Bronchial epithelial cell (primary cell): ENCODE measurements at regions not wholly inside any gene's neighbourhood (a gene's known extent, or its start where the extent isn't known, plus 50 kb on each side); places are given as distances from the start of the nearest gene placed in this dataset.

Experiments
- DNase-seq: peaks from one replicate; pipeline ENCODE4 v3.0.0-alpha.2; 2010; ENCODE audit warnings: low read depth
- FAIRE-seq: peaks from 2 replicates; lab custom pipeline; 2011; peaks lifted over from hg19 to GRCh38; lab: Jason Lieb, UNC
- H3K27me3 ChIP-seq: 2 replicates; pipeline ENCODE4 v1.5.1; 2011; ENCODE audit warnings: low read length; ENCODE audit not compliant: control insufficient read depth, insufficient read depth
- H3K36me3 ChIP-seq: 2 replicates; pipeline ENCODE4 v1.5.1; 2011; ENCODE audit warnings: low read length; ENCODE audit not compliant: control insufficient read depth, insufficient read depth
- H3K4me3 ChIP-seq: 2 replicates; pipeline ENCODE4 v1.5.1; 2011; ENCODE audit warnings: mild to moderate bottlenecking, low read depth, low read length, control low read depth
- CTCF ChIP-seq: IDR thresholded peaks from 2 replicates; pipeline ENCODE4 v1.5.1; 2011; ENCODE audit warnings: mild to moderate bottlenecking, moderate library complexity, low read length, control low read depth, inconsistent platforms; ENCODE audit not compliant: insufficient read depth, severe bottlenecking

DNA sequence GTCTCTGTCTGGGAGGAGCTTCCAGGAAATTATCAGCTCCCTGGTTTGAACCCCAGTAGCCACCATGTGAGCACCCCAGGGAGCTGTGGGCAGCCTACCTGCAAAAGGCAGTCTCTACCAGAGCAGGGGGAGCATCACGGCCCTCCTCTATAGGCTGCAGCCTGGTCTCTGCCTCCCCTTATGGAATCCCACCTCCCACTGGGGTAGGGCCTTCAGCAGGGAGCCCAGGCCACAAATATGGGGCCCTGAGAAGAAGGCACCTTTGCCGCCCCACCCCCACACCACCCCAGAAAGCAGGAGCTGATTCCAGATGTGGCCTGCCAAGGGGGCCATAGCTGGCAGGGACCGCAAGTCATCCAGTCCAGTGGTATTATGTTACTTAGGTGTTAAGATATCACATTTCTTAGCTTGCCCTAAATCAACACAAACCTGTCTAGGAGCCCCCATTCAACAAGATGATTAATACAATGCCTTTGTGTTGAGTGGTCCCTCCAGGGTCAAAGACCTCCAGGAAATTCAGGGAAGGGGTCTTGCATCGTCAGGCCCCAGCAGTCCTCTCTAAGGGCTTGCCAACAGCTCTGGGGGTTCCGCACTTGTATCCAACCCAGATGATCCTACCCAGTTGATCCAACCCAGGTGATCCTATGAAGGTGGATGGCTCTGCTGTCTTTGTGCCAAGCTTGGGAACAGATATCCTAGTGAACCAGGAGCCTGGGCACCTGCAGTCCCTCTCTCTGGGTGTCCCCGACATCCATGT, 114.9 kb downstream of the OAT start:
- Histone ChIP-seq H3K36me3 (no peaks in the 10 kb centered on the region), H3K4me3 (no peak overlapping the region), H3K27me3 (no peaks in the 10 kb centered on the region)
- no peak for TF ChIP-seq CTCF
- FAIRE-seq (no peak), DNase-seq (no peak)

DNA sequence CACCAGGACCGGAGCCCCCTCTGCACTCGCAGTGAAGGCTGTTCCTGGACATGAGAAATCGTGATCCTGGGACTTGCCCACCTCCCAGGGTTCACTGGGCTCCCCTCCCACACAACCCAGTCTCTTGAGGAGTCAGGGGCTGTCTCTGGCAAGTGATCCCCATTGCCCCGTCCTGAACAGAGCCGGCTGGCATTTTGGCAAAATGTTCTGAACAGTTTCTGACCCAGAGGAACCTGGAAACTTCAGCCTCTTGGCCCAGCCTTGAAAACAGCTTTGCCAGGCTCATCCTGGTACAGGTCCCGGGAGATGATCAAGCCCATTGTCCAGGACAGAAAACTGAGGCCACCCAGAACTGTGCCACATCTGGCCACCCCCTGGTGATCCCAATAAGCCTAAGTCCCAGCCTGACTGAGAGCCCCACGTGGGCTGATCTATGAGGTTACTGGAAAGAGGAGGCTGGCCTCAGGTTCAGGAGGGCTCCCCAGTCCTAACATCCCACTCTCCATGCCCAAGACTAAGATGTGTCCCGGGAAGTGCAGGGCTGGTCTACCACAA, 115.7 kb downstream of the OAT start:
- Histone ChIP-seq H3K4me3 (no peak overlapping the region), H3K36me3 (no peaks in the 10 kb centered on the region), H3K27me3 (no peaks in the 10 kb centered on the region)
- peak; percentile 52 for FAIRE-seq
- DNase-seq, result no peak
- TF ChIP-seq CTCF, result no peak

DNA sequence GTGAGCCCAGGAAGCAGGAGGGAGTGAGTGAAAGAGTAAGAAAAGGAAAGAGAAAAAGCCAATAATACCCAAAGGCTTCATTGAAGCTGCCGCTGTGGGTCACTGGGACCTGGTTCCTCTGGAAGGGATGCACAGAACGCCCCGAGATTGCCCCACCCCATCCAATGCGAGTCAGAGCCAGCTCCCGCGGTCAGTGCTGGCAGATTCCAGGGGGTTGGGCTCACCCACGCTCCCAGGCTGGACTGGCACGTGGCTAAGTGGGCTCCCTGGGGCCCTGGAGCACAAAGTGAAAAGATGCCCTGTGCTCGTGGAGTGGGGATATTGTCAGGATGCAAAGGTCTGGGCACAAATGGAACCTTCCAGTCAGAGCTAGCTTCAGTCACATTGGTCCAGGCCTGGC, 117.0 kb downstream of the OAT start:
- H3K4me3 ChIP-seq, result no peak overlapping the region
- DNase-seq (no peak), FAIRE-seq (no peak)
- TF ChIP-seq CTCF, result no peak
- peaks cover 3% of the 10 kb centered on the region for H3K27me3 ChIP-seq
- H3K36me3 ChIP-seq, result no peaks in the 10 kb centered on the region

DNA sequence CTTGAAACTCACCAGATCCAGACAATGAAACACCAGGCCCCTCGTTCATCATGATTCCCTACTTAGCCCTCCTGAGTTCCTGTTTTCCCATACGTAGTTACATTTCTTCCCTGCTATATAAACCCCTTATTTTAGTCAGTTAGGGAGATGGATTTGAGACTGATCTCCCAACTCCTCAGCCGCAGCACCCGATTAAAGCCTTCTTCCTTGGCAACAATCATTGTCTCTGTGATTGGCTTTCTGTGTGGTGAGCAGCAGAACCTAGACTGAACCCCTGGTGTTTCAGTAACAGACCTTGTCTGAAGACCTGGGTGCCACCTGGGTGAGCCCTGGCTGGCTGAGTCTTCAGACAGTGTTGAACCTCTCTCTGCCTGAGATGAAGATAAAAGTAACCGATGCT, 118.0 kb downstream of the OAT start:
- DNase-seq, result no peak
- Histone ChIP-seq H3K4me3 (no peak overlapping the region), H3K27me3 (peaks cover 3% of the 10 kb centered on the region), H3K36me3 (no peaks in the 10 kb centered on the region)
- FAIRE-seq, result no peak
- TF ChIP-seq CTCF, result no peak

DNA sequence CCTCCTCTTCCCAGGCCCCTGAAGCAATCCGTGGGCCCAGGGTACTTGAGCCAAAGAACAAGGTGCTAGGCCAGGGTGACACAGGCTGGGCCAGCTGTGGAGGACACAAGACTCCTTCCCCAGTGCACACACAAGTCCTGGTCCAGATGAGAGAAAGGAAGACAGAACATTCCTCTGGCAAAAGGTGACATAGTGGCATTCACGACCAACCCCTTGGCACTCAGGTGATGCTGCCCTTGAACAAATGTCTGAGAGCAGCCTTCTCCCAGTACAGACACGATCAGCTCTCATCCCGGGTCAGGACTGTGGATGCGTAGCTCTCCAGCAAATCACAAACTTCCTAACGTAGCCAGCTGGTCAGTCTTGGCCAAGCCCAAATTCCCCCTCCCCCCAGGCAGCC, 118.5 kb downstream of the OAT start:
- DNase-seq, result no peak
- H3K4me3 ChIP-seq, result no peak overlapping the region
- FAIRE-seq, result no peak
- no peak for TF ChIP-seq CTCF
- H3K36me3 ChIP-seq, result no peaks in the 10 kb centered on the region
- H3K27me3 ChIP-seq, result peaks cover 3% of the 10 kb centered on the region
